SU-DHL-6 (cell line): ENCODE measurements at regions not wholly inside any gene's neighbourhood (a gene's known extent, or its start where the extent isn't known, plus 50 kb on each side); places are given as distances from the start of the nearest gene placed in this dataset.
"Not testable (repeated sequence)": the region's sequence is repeated elsewhere in the genome, so short reads cannot be mapped to it uniquely, and the experiment has no call there.

Source experiments
- H2AFZ ChIP-seq: fragments of 200-600 bp; sonication (generic); 2 replicates; pipeline ENCODE4 v1.6.1; 2014; ENCODE audit warnings: low read depth, mild to moderate bottlenecking, moderate library complexity, mixed read lengths, antibody characterized with exemption, low read length; ENCODE audit not compliant: severe bottlenecking
- H3F3A ChIP-seq: fragments of 200-600 bp; shearing (Covaris generic); 2 replicates; pipeline ENCODE4 v1.6.0; 2016; ENCODE audit warnings: antibody characterized with exemption, mild to moderate bottlenecking; ENCODE audit not compliant: insufficient read depth
- H3K27ac ChIP-seq: fragments of 200-600 bp; sonication (generic); 2 replicates; pipeline ENCODE4 v1.5.1; 2016; ENCODE audit warnings: low read depth, mild to moderate bottlenecking, low read length, moderate library complexity, mixed read lengths
- H3K27me3 ChIP-seq: fragments of 200-600 bp; sonication (generic), shearing (Covaris generic); 2 replicates; pipeline ENCODE4 v1.6.0; 2014; ENCODE audit warnings: mild to moderate bottlenecking, low read length
- H3K36me3 ChIP-seq: fragments of 200-600 bp; sonication (generic); 2 replicates; pipeline ENCODE4 v1.6.1; 2014; ENCODE audit warnings: mild to moderate bottlenecking, low read length, mixed read lengths
- H3K4me2 ChIP-seq: fragments of 300-600, 200-600 bp; shearing (Covaris generic), sonication (generic); 2 replicates; pipeline ENCODE4 v1.6.0; 2014; ENCODE audit warnings: low read length, low read depth, mild to moderate bottlenecking; ENCODE audit not compliant: poor library complexity, severe bottlenecking
- H3K4me3 ChIP-seq: fragments of 200-600 bp; sonication (generic); 2 replicates; pipeline ENCODE4 v1.5.1; 2014; ENCODE audit warnings: antibody characterized with exemption, low read length, mild to moderate bottlenecking, mixed read lengths; ENCODE audit not compliant: insufficient read depth, poor library complexity, severe bottlenecking
- H3K79me2 ChIP-seq: fragments of 200-600 bp; sonication (generic); 2 replicates; pipeline ENCODE4 v1.6.1; 2014; ENCODE audit warnings: mild to moderate bottlenecking, low read length, moderate library complexity; ENCODE audit not compliant: insufficient read depth
- H3K9ac ChIP-seq: fragments of 200-600 bp; sonication (generic); 2 replicates; pipeline ENCODE4 v1.7.0; 2014; ENCODE audit warnings: mild to moderate bottlenecking, low read length
- H3K9me2 ChIP-seq: fragments of 200-600 bp; sonication (generic); replicated peaks from 2 replicates; pipeline ENCODE4 v1.6.1; 2014; ENCODE audit warnings: low read length; ENCODE audit not compliant: insufficient read depth
- H3K9me3 ChIP-seq: fragments of 200-600 bp; sonication (generic); 2 replicates; pipeline ENCODE4 v1.6.1; 2014; ENCODE audit warnings: low read length, mixed read lengths; ENCODE audit not compliant: insufficient read depth
- H4K20me1 ChIP-seq: fragments of 200-600 bp; sonication (generic); 2 replicates; pipeline ENCODE4 v1.6.1; 2014; ENCODE audit warnings: low read depth, mild to moderate bottlenecking, antibody characterized with exemption, low read length, moderate library complexity, mixed read lengths
- EZH2phosphoT487 ChIP-seq: fragments of 200-600 bp; sonication (generic), shearing (Covaris generic); conservative IDR thresholded peaks from 2 replicates; pipeline ENCODE4 v1.6.1; 2018; ENCODE audit warnings: mild to moderate bottlenecking, antibody characterized with exemption, low read length, moderate library complexity, mixed read lengths
- TF ChIP-seq, protein P1 (sequence below): fragments of 200-600 bp; sonication (generic); IDR thresholded peaks from one replicate; pipeline ENCODE4 v1.5.1; 2017; ENCODE audit warnings: antibody characterized with exemption, mild to moderate bottlenecking, low read length, moderate library complexity; ENCODE audit not compliant: insufficient read depth, poor library complexity, severe bottlenecking

- no peak for TF ChIP-seq EZH2phosphoT487
- TF ChIP-seq, protein P1, sequence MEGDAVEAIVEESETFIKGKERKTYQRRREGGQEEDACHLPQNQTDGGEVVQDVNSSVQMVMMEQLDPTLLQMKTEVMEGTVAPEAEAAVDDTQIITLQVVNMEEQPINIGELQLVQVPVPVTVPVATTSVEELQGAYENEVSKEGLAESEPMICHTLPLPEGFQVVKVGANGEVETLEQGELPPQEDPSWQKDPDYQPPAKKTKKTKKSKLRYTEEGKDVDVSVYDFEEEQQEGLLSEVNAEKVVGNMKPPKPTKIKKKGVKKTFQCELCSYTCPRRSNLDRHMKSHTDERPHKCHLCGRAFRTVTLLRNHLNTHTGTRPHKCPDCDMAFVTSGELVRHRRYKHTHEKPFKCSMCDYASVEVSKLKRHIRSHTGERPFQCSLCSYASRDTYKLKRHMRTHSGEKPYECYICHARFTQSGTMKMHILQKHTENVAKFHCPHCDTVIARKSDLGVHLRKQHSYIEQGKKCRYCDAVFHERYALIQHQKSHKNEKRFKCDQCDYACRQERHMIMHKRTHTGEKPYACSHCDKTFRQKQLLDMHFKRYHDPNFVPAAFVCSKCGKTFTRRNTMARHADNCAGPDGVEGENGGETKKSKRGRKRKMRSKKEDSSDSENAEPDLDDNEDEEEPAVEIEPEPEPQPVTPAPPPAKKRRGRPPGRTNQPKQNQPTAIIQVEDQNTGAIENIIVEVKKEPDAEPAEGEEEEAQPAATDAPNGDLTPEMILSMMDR, result no peak
- H3K4me3 ChIP-seq, result no peak overlapping the region
Measured at GRCh38 chr17:33927732-33928133, 327.4 kb upstream of the CCL2 start.

DNA sequence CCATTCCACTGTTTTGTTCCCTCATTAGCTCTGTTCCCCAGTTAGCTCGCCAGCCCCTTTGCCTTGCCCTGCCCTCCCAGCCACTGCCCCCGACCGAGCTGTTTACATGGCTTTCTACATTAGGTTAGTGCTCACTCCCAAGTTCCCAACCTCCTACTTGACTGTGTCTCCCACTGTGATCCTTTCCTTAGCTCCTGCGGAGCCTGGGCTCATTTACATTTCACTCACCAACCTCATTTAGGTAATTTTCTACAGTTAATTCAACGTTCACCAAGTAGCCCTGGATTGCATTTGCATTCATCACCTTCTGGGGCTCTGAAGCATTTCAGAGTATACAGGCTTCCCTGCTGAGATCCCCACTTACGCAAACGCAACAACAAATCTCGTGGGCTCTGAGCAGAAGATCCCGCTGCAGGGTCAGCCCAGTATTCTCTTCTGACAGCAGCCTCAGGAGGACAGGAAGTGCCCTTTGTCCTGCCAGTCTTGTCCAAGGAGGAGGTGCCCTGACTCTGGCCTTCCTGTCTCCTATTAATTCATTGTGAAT is 325.8 kb upstream of the CCL2 start:
- H3K4me3 ChIP-seq, result no peak overlapping the region
- H3K9me3 ChIP-seq, result no peaks in the 10 kb centered on the region
- no peak overlapping the region for H3K4me2 ChIP-seq
- no peaks in the 10 kb centered on the region for H3K9me2 ChIP-seq
- H3K79me2 ChIP-seq, result no peaks in the 10 kb centered on the region
- H3K9ac ChIP-seq, result no peak overlapping the region
- no peak overlapping the region for H3K27ac ChIP-seq
- H4K20me1 ChIP-seq, result no peaks in the 10 kb centered on the region
- H3F3A ChIP-seq, result no peaks in the 10 kb centered on the region
- no peak for TF ChIP-seq EZH2phosphoT487
- TF ChIP-seq, protein P1, result no peak
- H2AFZ ChIP-seq, result no peak overlapping the region
- no peaks in the 10 kb centered on the region for H3K27me3 ChIP-seq
- no peaks in the 10 kb centered on the region for H3K36me3 ChIP-seq

More at GRCh38 chr17:33927732-33928133, 327.4 kb upstream of the CCL2 start:
- H3K36me3 ChIP-seq, result no peaks in the 10 kb centered on the region
- H4K20me1 ChIP-seq, result no peaks in the 10 kb centered on the region
- H3F3A ChIP-seq, result no peaks in the 10 kb centered on the region
- H2AFZ ChIP-seq, result no peak overlapping the region
- no peaks in the 10 kb centered on the region for H3K27me3 ChIP-seq
- no peak overlapping the region for H3K4me2 ChIP-seq
- H3K9me3 ChIP-seq, result no peaks in the 10 kb centered on the region
- no peak overlapping the region for H3K9ac ChIP-seq
- H3K27ac ChIP-seq, result no peak overlapping the region
- H3K9me2 ChIP-seq, result no peaks in the 10 kb centered on the region
- no peaks in the 10 kb centered on the region for H3K79me2 ChIP-seq

DNA sequence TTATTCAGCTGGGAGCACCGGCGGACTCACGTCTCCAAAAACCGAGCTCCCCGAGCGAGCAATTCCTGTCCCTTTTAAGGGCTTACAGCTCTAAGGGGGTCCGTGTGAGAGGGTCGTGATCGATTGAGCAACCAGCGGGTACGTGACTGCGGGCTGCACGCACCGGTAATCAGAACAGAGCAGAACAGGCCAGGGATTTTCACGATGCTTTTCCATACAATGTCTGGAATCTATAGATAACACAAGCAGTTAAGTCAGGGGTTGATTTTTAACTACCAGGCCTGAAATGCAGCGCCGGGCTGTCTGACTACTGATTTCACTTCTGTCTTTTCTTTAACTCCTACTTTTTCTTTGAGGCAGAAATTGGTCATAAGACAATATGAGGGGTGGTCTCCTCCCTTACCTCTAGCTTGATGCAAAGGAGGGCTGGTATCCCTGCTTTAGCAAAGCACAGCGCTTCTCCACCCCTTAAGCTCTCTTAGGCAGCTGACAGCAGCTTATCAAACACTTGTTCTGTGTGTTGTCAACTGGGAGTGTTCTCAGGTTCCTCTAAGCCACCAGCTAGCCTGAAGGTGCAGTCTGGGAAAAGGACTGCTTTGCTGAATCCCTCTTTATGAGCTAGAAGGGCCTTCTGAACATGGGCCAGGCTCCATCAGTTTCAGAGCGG is 323.8 kb upstream of the CCL2 start:
- H3K9ac ChIP-seq, H3F3A ChIP-seq, H4K20me1 ChIP-seq, H3K27ac ChIP-seq, H3K27me3 ChIP-seq, H3K9me3 ChIP-seq, H3K79me2 ChIP-seq, H3K4me2 ChIP-seq, H2AFZ ChIP-seq, H3K36me3 ChIP-seq, H3K9me2 ChIP-seq, H3K4me3 ChIP-seq: not testable (repeated sequence)

GRCh38 chr17:33932996-33933395 is 322.1 kb upstream of the CCL2 start:
- TF ChIP-seq, protein P1, result no peak
- no peak for TF ChIP-seq EZH2phosphoT487
- Histone ChIP-seq H3K79me2 (no peaks in the 10 kb centered on the region), H2AFZ (no peak overlapping the region), H3K9me3 (no peaks in the 10 kb centered on the region), H3K4me2 (no peak overlapping the region), H3K27me3 (no peaks in the 10 kb centered on the region), H4K20me1 (no peaks in the 10 kb centered on the region), H3K9ac (no peak overlapping the region), H3F3A (no peaks in the 10 kb centered on the region), H3K36me3 (no peaks in the 10 kb centered on the region), H3K27ac (no peak overlapping the region), H3K4me3 (no peak overlapping the region), H3K9me2 (no peaks in the 10 kb centered on the region)
